C4-2B (cell line): ENCODE measurements at regions not wholly inside any gene's neighbourhood (a gene's known extent, or its start where the extent isn't known, plus 50 kb on each side); places are given as distances from the start of the nearest gene placed in this dataset.

ENCODE experiments used
- CTCF ChIP-seq: fragments of 450-650 bp; conservative IDR thresholded peaks from 2 replicates; pipeline ENCODE4 v1.5.1; 2017; ENCODE audit warnings: mild to moderate bottlenecking
- ZFX ChIP-seq: fragments of 450-650 bp; IDR thresholded peaks from 2 replicates; pipeline ENCODE4 v1.6.1; 2017

- TF ChIP-seq CTCF (no peak), ZFX (no peak)
Measured at GRCh38 chr9:135275571-135276289, 188.3 kb downstream of the OLFM1 start.
